GM19397 (cell line): ENCODE measurements at regions not wholly inside any gene's neighbourhood (a gene's known extent, or its start where the extent isn't known, plus 50 kb on each side); places are given as distances from the start of the nearest gene placed in this dataset.
"Not testable (repeated sequence)": the region's sequence is repeated elsewhere in the genome, so short reads cannot be mapped to it uniquely, and the experiment has no call there.

Source experiments
- ATAC-seq: cut with Tn5 transposase; IDR thresholded peaks from one replicate; pipeline ENCODE4 v1.9.1; 2021; ENCODE audit warnings: mild to moderate bottlenecking, moderate library complexity; ENCODE audit not compliant: unreplicated experiment

- ATAC-seq, result no peak
Measured at GRCh38 chr9:30630459-30630858, 1754.0 kb upstream of the ACO1 start.

GRCh38 chr9:30646639-30647038 is 1737.8 kb upstream of the ACO1 start:
- not testable (repeated sequence) for ATAC-seq

GRCh38 chr9:30661925-30662324 is 1722.5 kb upstream of the ACO1 start:
- no peak for ATAC-seq

GRCh38 chr9:30670805-30671562 is 1713.5 kb upstream of the ACO1 start:
- no peak for ATAC-seq

GRCh38 chr9:30673132-30673531 is 1711.3 kb upstream of the ACO1 start:
- no peak for ATAC-seq

- ATAC-seq, result no peak
Measured at GRCh38 chr9:30676651-30677050, 1707.8 kb upstream of the ACO1 start.

- no peak for ATAC-seq
Measured at GRCh38 chr9:30677221-30677620, 1707.2 kb upstream of the ACO1 start.

- no peak for ATAC-seq
Measured at GRCh38 chr9:30688801-30689200, 1695.6 kb upstream of the ACO1 start.

GRCh38 chr9:30697958-30698357 is 1686.5 kb upstream of the ACO1 start:
- no peak for ATAC-seq

- ATAC-seq, result no peak
Measured at GRCh38 chr9:30711591-30711990, 1672.9 kb upstream of the ACO1 start.

GRCh38 chr9:30713243-30713642 is 1671.2 kb upstream of the ACO1 start:
- ATAC-seq, result no peak

- no peak for ATAC-seq
Measured at GRCh38 chr9:30714389-30714788, 1670.1 kb upstream of the ACO1 start.

GRCh38 chr9:30718483-30718882 is 1666.0 kb upstream of the ACO1 start:
- ATAC-seq, result no peak

GRCh38 chr9:30722065-30722464 is 1662.4 kb upstream of the ACO1 start:
- no peak for ATAC-seq

GRCh38 chr9:30723656-30724055 is 1660.8 kb upstream of the ACO1 start:
- ATAC-seq, result no peak

GRCh38 chr9:30732060-30732459 is 1652.4 kb upstream of the ACO1 start:
- no peak for ATAC-seq

- ATAC-seq, result no peak
Measured at GRCh38 chr9:30744871-30745270, 1639.6 kb upstream of the ACO1 start.

- no peak for ATAC-seq
Measured at GRCh38 chr9:30746589-30746988, 1637.9 kb upstream of the ACO1 start.

GRCh38 chr9:30757723-30758122 is 1626.7 kb upstream of the ACO1 start:
- ATAC-seq, result no peak

GRCh38 chr9:30758726-30759446 is 1625.6 kb upstream of the ACO1 start:
- no peak for ATAC-seq

- no peak for ATAC-seq
Measured at GRCh38 chr9:30765318-30765717, 1619.1 kb upstream of the ACO1 start.

GRCh38 chr9:30771163-30771708 is 1613.2 kb upstream of the ACO1 start:
- no peak for ATAC-seq
